Heart right ventricle (tissue), 16 donors: ENCODE measurements at regions not wholly inside any gene's neighbourhood (a gene's known extent, or its start where the extent isn't known, plus 50 kb on each side); places are given as distances from the start of the nearest gene placed in this dataset.

Source experiments
- ATAC-seq, 8 donors: fragments of 200-7000 bp; cut with Tn5 transposase; one replicate each; pipeline ENCODE4 v1.9.1; 2020; ENCODE audit warnings: mild to moderate bottlenecking in 8 of 8, moderate library complexity in 8 of 8, moderate number of reproducible peaks in 1 of 8
- DNase-seq, 2 donors: peaks; one replicate each; pipeline ENCODE4 v3.0.0-alpha.2; 2020
- H3K27ac ChIP-seq, 10 donors: fragments of 200-600 bp; sonication (generic) in 2 of 10; one replicate each; pipeline versions ENCODE4 v1.5.0 to v1.8.0; 2020 to 2022; ENCODE audit warnings: mild to moderate bottlenecking in 3 of 10
- H3K27me3 ChIP-seq, 7 donors: fragments of 200-600 bp; one replicate each; pipeline ENCODE4 v1.8.0; 2021 to 2022; ENCODE audit warnings: mild to moderate bottlenecking in 2 of 7
- H3K36me3 ChIP-seq, 9 donors: fragments of 200-600 bp; sonication (generic) in 1 of 9; one replicate each; pipeline versions ENCODE4 v1.5.0 to v1.8.0; 2020 to 2022; ENCODE audit warnings: mild to moderate bottlenecking in 2 of 9
- H3K4me1 ChIP-seq, 9 donors: fragments of 200-600 bp; sonication (generic) in 1 of 9; one replicate each; pipeline versions ENCODE4 v1.5.0 to v1.8.0; 2020 to 2022; ENCODE audit warnings: mild to moderate bottlenecking in 4 of 9
- H3K4me3 ChIP-seq, 10 donors: fragments of 200-600 bp; sonication (generic) in 2 of 10; one replicate each; pipeline versions ENCODE4 v1.5.0 to v1.8.0; 2020 to 2022; ENCODE audit warnings: mild to moderate bottlenecking in 7 of 10, moderate library complexity in 2 of 10
- H3K9me3 ChIP-seq, 11 donors: fragments of 200-600 bp in 10 of 11; sonication (generic) in 2 of 11; one replicate each; pipeline versions ENCODE4 v1.5.0 to v1.8.0; 2013 to 2022; ENCODE audit warnings: mild to moderate bottlenecking in 2 of 11, control low read depth in 1 of 11, moderate library complexity in 1 of 11
- CTCF ChIP-seq, 9 donors: fragments of 200-600 bp; sonication (generic) in 2 of 9; IDR thresholded peaks; one replicate each; pipeline versions ENCODE4 v1.5.0 to v1.8.0; 2021 to 2022; ENCODE audit warnings: antibody characterized with exemption in 9 of 9, mild to moderate bottlenecking in 5 of 9, moderate library complexity in 1 of 9
- WGBS, 2 donors: extraction: QIAGEN DNeasy Blood & Tissue Kit; methylation state at CpG; one replicate each; pipeline ENCODE4 v1.1.7; 2013; ENCODE audit warnings: inconsistent platforms in 1 of 2; 5-methylcytosine and 5-hydroxymethylcytosine counted together
- intact Hi-C, 10 donors: fragments of 100-400 bp; cut with DNase I; formaldehyde crosslinking; loops; one replicate each; pipeline versions ENCODE4 v1.11.1 to v1.14.2; 2022
- donor health status: Arrhythmogenic right ventricular cardiomyopathy.
- donor health status: ischemic (EF 13 %, LVEDD 7.1; RV severe dilation, severe dysfunction).
- donor health status: healthy with polysubstance abuse.
- donor health status: DM: no; HTN: yes; CAD: no.
- donor health status: DM: no; HTN: no; CAD: no.
- donor health status: ischemic (EF 25% LVEDD 6.9; RV normal size, moderate dysfunction).
- donor health status: ischemic (EF 25% LVEDD 5.7; RV mildly dilated, moderate dysfunction).
- donor health status: healthy.
- donor health status: DM: yes; HTN: yes; CAD: no.
- donor health status: Ischemic cardiomyopathy.
- donor health status: ischemic (EF 35%, LVEDD 5.7; RV mildly dilated, moderate dysfunction).
- donor health status: nonischemic (EF 11% LVEDD 7.7; RV severe dilation, severe dysfunction).
- donor health status: DM: yes; HTN: yes; CAD: no.
- donor health status: PGD.
- donor health status: ischemic (EF 29% LVEDD 5.4; RV normal size, mild dysfunction).
- donor health status: nonischemic (EF 23%, LVEDD 6.1; RV moderate dilation, normal function).

- Histone ChIP-seq H3K36me3 (no peaks in the 10 kb centered on the region), H3K27ac (no peak overlapping the region), H3K4me3 (no peak overlapping the region), H3K27me3 (no peaks in the 10 kb centered on the region), H3K4me1 (no peaks in the 10 kb centered on the region), H3K9me3 (peaks cover 0 to 24% (median 0%) of the 10 kb centered on the region in 11 donors)
- DNase-seq (no peak), ATAC-seq (no peak)
- intact Hi-C loops, result no loop called here
- no peak for TF ChIP-seq CTCF (IDR thresholded peaks at IDR 0.05)
- WGBS, 2 donors, result 82 to 86% methylated on average over 3 of the region's 3 CpGs
These were observed 472.9 kb downstream of the C6orf118 start for GRCh38 chr6:164836486-164836885.

GRCh38 chr6:164832410-164832809 lies 477.0 kb downstream of the C6orf118 start:
- peak in 2 of 8 donors; percentile 56 to 72 for ATAC-seq
- no peaks in the 10 kb centered on the region for H3K36me3 ChIP-seq
- H3K4me1 ChIP-seq, result no peaks in the 10 kb centered on the region
- peaks cover 0 to 5% (median 0%) of the 10 kb centered on the region in 11 donors for H3K9me3 ChIP-seq
- intact Hi-C loops, result no loop called here
- no peaks in the 10 kb centered on the region for H3K27me3 ChIP-seq
- WGBS, 2 donors, result 46 to 49% methylated on average over 7 of the region's 7 CpGs
- no peak overlapping the region for H3K27ac ChIP-seq
- DNase-seq, result no peak
- no peak overlapping the region for H3K4me3 ChIP-seq
- TF ChIP-seq CTCF (IDR thresholded peaks at IDR 0.05), result no peak

- Histone ChIP-seq H3K4me1 (no peaks in the 10 kb centered on the region), H3K4me3 (no peak overlapping the region), H3K36me3 (no peaks in the 10 kb centered on the region), H3K27ac (no peak overlapping the region), H3K9me3 (peaks cover 0 to 8% (median 0%) of the 10 kb centered on the region in 11 donors), H3K27me3 (no peaks in the 10 kb centered on the region)
- ATAC-seq (no peak), DNase-seq (no peak)
- intact Hi-C loops, result no loop called here
- no peak for TF ChIP-seq CTCF (IDR thresholded peaks at IDR 0.05)
- whole genome bisulfite sequencing, 2 donors, result 87 to 90% methylated on average over 8 of the region's 8 CpGs
These were observed 481.9 kb downstream of the C6orf118 start for GRCh38 chr6:164827537-164827936.

GRCh38 chr6:164826831-164827468 lies 482.5 kb downstream of the C6orf118 start:
- Histone ChIP-seq H3K4me3 (no peak overlapping the region), H3K4me1 (no peaks in the 10 kb centered on the region), H3K9me3 (peaks cover 0 to 8% (median 0%) of the 10 kb centered on the region in 11 donors), H3K27ac (no peak overlapping the region), H3K36me3 (no peaks in the 10 kb centered on the region), H3K27me3 (no peaks in the 10 kb centered on the region)
- no peak for DNase-seq
- 53 to 54% methylated on average over 11 of the region's 11 CpGs for WGBS, 2 donors
- intact Hi-C loops, result no loop called here
- ATAC-seq, result no peak
- TF ChIP-seq CTCF (IDR thresholded peaks at IDR 0.05), result no peak
